ENCODE measurements at regions not wholly inside any gene's neighbourhood (a gene's known extent, or its start where the extent isn't known, plus 50 kb on each side); places are given as distances from the start of the nearest gene placed in this dataset.
A peak's percentile ranks its signal among the peaks of the same experiment; 100 is the strongest.

DNA sequence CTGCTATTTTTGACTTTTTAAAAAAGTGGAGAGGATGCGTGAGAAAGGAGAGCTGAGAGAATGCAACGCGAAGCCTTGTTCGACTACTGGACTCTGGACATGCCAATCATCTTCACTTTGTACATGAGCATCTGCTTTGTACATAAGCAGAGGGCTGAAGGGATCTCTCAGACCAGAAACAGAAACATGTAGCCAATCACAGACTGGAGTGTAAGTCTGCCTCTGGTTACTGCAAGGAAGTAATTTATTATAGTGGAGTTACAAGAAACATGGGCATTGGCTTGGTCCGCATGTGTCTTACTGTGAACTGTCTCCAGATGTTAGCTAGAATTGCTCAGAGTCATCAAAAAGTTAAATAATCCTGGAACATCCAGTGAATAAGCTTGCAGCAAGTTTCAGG, 190.0 kb upstream of the GRAMD2B start:
- DNase-seq (ENCODE audit: low spot score in 2 of 2): no peak
- no peaks in the 10 kb centered on the region for H3K27me3 ChIP-seq
- TF ChIP-seq POLR2A (IDR thresholded peaks at IDR 0.05) (no peak), EP300 (IDR thresholded peaks at IDR 0.05) (no peak)
- TF ChIP-seq, protein P1, sequence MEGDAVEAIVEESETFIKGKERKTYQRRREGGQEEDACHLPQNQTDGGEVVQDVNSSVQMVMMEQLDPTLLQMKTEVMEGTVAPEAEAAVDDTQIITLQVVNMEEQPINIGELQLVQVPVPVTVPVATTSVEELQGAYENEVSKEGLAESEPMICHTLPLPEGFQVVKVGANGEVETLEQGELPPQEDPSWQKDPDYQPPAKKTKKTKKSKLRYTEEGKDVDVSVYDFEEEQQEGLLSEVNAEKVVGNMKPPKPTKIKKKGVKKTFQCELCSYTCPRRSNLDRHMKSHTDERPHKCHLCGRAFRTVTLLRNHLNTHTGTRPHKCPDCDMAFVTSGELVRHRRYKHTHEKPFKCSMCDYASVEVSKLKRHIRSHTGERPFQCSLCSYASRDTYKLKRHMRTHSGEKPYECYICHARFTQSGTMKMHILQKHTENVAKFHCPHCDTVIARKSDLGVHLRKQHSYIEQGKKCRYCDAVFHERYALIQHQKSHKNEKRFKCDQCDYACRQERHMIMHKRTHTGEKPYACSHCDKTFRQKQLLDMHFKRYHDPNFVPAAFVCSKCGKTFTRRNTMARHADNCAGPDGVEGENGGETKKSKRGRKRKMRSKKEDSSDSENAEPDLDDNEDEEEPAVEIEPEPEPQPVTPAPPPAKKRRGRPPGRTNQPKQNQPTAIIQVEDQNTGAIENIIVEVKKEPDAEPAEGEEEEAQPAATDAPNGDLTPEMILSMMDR (IDR thresholded peaks at IDR 0.05): no peak
- no peaks in the 10 kb centered on the region for H3K4me1 ChIP-seq
- H3K4me3 ChIP-seq: no peak overlapping the region
- no peaks in the 10 kb centered on the region for H3K36me3 ChIP-seq
- peaks cover 0 to 10% (median 0%) of the 10 kb centered on the region in 4 donors for H3K9me3 ChIP-seq
- no peak overlapping the region for H3K27ac ChIP-seq
- 77 to 80% methylated on average over 5 of the region's 5 CpGs for whole genome bisulfite sequencing, 2 donors

- H3K36me3 ChIP-seq: no peaks in the 10 kb centered on the region
- no peak overlapping the region for H3K27ac ChIP-seq
- no peak for DNase-seq (ENCODE audit: low spot score in 2 of 2)
- no peaks in the 10 kb centered on the region for H3K27me3 ChIP-seq
- WGBS, 2 donors: 47 to 51% methylated on average over 7 of the region's 7 CpGs
- no peaks in the 10 kb centered on the region for H3K9me3 ChIP-seq
- H3K4me3 ChIP-seq: no peak overlapping the region
- H3K4me1 ChIP-seq: no peaks in the 10 kb centered on the region
- TF ChIP-seq EP300 (IDR thresholded peaks at IDR 0.05): no peak
- TF ChIP-seq, protein P1 (IDR thresholded peaks at IDR 0.05): peak in 3 of 5 experiments; percentile 19 to 26 (median 25)
- TF ChIP-seq POLR2A (IDR thresholded peaks at IDR 0.05): no peak
Measured at GRCh38 chr5:126234563-126235195, 188.5 kb upstream of the GRAMD2B start.

DNA sequence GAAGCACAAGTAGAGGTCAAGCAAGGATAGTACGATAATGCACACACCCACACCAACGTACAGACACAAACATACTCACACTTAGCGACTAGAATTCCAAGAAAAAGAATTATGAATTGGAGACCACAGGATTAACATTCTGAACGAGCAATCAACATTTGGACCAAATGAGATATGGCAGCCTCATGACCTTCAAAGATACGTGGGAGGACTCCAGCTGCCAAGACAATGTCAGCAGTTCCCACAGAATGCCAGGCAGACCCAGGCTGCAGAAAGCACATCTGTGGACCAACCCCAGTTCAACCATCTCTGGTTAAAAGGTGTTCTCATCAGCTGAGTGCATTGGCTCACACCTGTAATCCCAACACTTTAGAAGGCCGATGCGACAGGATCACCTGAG, 187.6 kb upstream of the GRAMD2B start:
- Histone ChIP-seq H3K36me3 (no peaks in the 10 kb centered on the region), H3K4me1 (no peaks in the 10 kb centered on the region), H3K4me3 (no peak overlapping the region), H3K9me3 (no peaks in the 10 kb centered on the region), H3K27me3 (no peaks in the 10 kb centered on the region), H3K27ac (no peak overlapping the region)
- TF ChIP-seq, protein P1 (IDR thresholded peaks at IDR 0.05): no peak
- TF ChIP-seq POLR2A (IDR thresholded peaks at IDR 0.05) (no peak), EP300 (IDR thresholded peaks at IDR 0.05) (no peak)
- DNase-seq (ENCODE audit: low spot score in 2 of 2): no peak
- 49 to 58% methylated on average over 7 of the region's 7 CpGs for WGBS, 2 donors

DNA sequence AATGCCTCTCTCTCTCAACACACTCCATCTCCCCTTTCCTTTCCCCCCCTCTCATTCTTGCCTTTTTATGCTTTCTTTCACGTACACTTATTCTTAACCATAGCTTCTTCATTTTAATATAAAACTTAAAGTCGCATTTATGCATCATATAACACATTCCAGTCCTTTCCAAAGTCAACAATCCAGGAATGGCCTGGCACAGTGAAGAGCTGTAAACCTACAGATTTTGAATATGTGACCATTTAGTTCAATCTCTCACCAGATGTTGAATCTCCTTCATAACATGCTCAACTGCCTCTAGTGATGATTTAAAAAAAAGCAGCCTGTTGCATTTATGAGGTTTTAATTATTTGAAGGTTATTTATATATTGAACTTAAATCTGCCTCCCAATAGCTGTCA, 186.2 kb upstream of the GRAMD2B start:
- Histone ChIP-seq H3K9me3 (no peaks in the 10 kb centered on the region), H3K27ac (no peak overlapping the region), H3K4me3 (no peak overlapping the region), H3K27me3 (no peaks in the 10 kb centered on the region), H3K4me1 (no peaks in the 10 kb centered on the region), H3K36me3 (no peaks in the 10 kb centered on the region)
- TF ChIP-seq EP300 (IDR thresholded peaks at IDR 0.05): no peak
- no peak for TF ChIP-seq POLR2A (IDR thresholded peaks at IDR 0.05)
- TF ChIP-seq, protein P1 (IDR thresholded peaks at IDR 0.05): no peak
- DNase-seq (ENCODE audit: low spot score in 2 of 2): no peak
- 78 to 81% methylated on average over 2 of the region's 2 CpGs for WGBS, 2 donors

GRCh38 chr5:126248611-126249010, 174.6 kb upstream of the GRAMD2B start:
- Histone ChIP-seq H3K9me3 (no peaks in the 10 kb centered on the region), H3K4me3 (no peak overlapping the region), H3K36me3 (no peaks in the 10 kb centered on the region), H3K27me3 (no peaks in the 10 kb centered on the region), H3K4me1 (no peaks in the 10 kb centered on the region), H3K27ac (no peak overlapping the region)
- no peak for TF ChIP-seq POLR2A (IDR thresholded peaks at IDR 0.05)
- TF ChIP-seq, protein P1 (IDR thresholded peaks at IDR 0.05): no peak
- no peak for TF ChIP-seq EP300 (IDR thresholded peaks at IDR 0.05)
- 67 to 75% methylated on average over 1 of the region's 1 CpG for WGBS, 2 donors
- no peak for DNase-seq (ENCODE audit: low spot score in 2 of 2)

All from tibial nerve (tissue), 4 donors.